OCI-LY7 (cell line): ENCODE measurements at regions not wholly inside any gene's neighbourhood (a gene's known extent, or its start where the extent isn't known, plus 50 kb on each side); places are given as distances from the start of the nearest gene placed in this dataset.
"Not testable (repeated sequence)": the region's sequence is repeated elsewhere in the genome, so short reads cannot be mapped to it uniquely, and the experiment has no call there.

ENCODE experiments used
- BruUV-seq: library from RNA; stranded (reverse); fragments of 400-500 nt; replicated peaks from 2 replicates; lab custom pipeline; 2021; lab: Mats Ljungman, UMichigan
- CTCF ChIA-PET: fragments of 300-600 bp; sonication (Branson Sonifier 250); formaldehyde crosslinking; loops from one replicate; lab custom pipeline; 2022; ENCODE audit warnings: antibody characterized with exemption; ENCODE audit not compliant: unreplicated experiment; lab: Charles Lee
- POLR2A ChIA-PET: fragments of 300-600 bp; sonication (Branson Sonifier 250); formaldehyde crosslinking; loops from one replicate; lab custom pipeline; 2022; ENCODE audit warnings: antibody characterized with exemption; lab: Charles Lee
- DNase-seq: peaks from one replicate; pipeline ENCODE4 v3.0.0-alpha.2; 2015; ENCODE audit warnings: low spot score
- H2AFZ ChIP-seq: fragments of 200-600 bp; sonication (generic), shearing (Covaris generic); 2 replicates; pipeline ENCODE4 v1.6.1; 2014; ENCODE audit warnings: mild to moderate bottlenecking, antibody characterized with exemption, low read length, moderate library complexity
- H3K27ac ChIP-seq: fragments of 200-600 bp; sonication (generic); 2 replicates; pipeline ENCODE4 v1.5.1; 2014; ENCODE audit warnings: mixed run types, low read depth, mild to moderate bottlenecking, moderate library complexity, low read length, inconsistent platforms; ENCODE audit not compliant: poor library complexity, severe bottlenecking
- H3K36me3 ChIP-seq: fragments of 200-600 bp; sonication (generic); 2 replicates; pipeline ENCODE4 v1.6.1; 2014; ENCODE audit warnings: mild to moderate bottlenecking, antibody characterized with exemption, low read length, moderate library complexity, mixed read lengths; ENCODE audit not compliant: insufficient read depth
- H3K4me1 ChIP-seq: fragments of 200-600 bp; sonication (generic); 2 replicates; pipeline ENCODE4 v1.5.1; 2014; ENCODE audit warnings: mild to moderate bottlenecking, low read length; ENCODE audit not compliant: insufficient read depth, poor library complexity, severe bottlenecking
- H3K4me2 ChIP-seq: fragments of 200-600 bp; sonication (generic); 2 replicates; pipeline ENCODE4 v1.6.1; 2014; ENCODE audit warnings: mild to moderate bottlenecking, low read length
- H3K4me3 ChIP-seq: fragments of 200-600 bp; sonication (generic); 2 replicates; pipeline ENCODE4 v1.5.1; 2014; ENCODE audit warnings: mild to moderate bottlenecking, low read depth, low read length; ENCODE audit not compliant: poor library complexity, severe bottlenecking
- H3K79me2 ChIP-seq: fragments of 200-600 bp; sonication (generic); 2 replicates; pipeline ENCODE4 v1.6.1; 2016; ENCODE audit warnings: low read depth, mild to moderate bottlenecking, low read length, moderate library complexity, mixed read lengths; ENCODE audit not compliant: insufficient read depth
- H3K9me2 ChIP-seq: fragments of 200-600 bp; sonication (generic); 2 replicates; pipeline ENCODE4 v1.6.1; 2016; ENCODE audit warnings: mild to moderate bottlenecking, low read length, mixed read lengths; ENCODE audit not compliant: insufficient read depth
- H3K9me3 ChIP-seq: fragments of 200-600 bp; sonication (generic); 2 replicates; pipeline ENCODE4 v1.6.1; 2014; ENCODE audit warnings: mild to moderate bottlenecking, mixed run types, low read length, mixed read lengths
- H4K20me1 ChIP-seq: fragments of 200-600 bp; sonication (generic); 2 replicates; pipeline ENCODE4 v1.6.1; 2014; ENCODE audit warnings: mild to moderate bottlenecking, antibody characterized with exemption, low read length, moderate library complexity, mixed read lengths; ENCODE audit not compliant: insufficient read depth
- intact Hi-C: fragments of 100-400 bp; cut with micrococcal nuclease; formaldehyde crosslinking; loops from one replicate; pipeline ENCODE4 v1.10.0; 2022; ENCODE audit not compliant: unreplicated experiment

DNA sequence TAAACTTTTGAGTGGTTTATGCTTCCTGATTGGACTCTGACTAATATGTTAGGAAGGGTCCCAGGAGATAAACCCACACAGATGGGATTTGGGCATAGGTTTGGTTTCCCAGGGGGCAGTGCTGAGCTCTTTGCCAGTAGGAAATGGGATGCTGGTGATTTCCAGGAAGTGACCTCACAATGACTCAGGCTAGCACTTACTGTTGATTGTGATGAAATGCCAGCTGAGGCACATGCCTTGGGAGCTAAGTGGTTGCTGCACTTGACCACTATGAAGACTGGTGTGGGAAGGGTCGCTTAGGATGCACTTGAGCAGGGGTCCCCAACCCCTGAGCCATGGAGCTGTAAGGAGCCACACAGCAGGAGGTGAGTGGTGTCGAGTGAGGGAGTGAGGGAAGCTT is 55.5 kb upstream of the METTL14 start:
- CTCF ChIA-PET, POLR2A ChIA-PET, H3K27ac ChIP-seq, H3K9me2 ChIP-seq, H4K20me1 ChIP-seq, H3K4me1 ChIP-seq, H3K4me3 ChIP-seq, DNase-seq, H3K4me2 ChIP-seq, H3K9me3 ChIP-seq, BruUV-seq, intact Hi-C loops, H3K79me2 ChIP-seq, H2AFZ ChIP-seq, H3K36me3 ChIP-seq: not testable (repeated sequence)

DNA sequence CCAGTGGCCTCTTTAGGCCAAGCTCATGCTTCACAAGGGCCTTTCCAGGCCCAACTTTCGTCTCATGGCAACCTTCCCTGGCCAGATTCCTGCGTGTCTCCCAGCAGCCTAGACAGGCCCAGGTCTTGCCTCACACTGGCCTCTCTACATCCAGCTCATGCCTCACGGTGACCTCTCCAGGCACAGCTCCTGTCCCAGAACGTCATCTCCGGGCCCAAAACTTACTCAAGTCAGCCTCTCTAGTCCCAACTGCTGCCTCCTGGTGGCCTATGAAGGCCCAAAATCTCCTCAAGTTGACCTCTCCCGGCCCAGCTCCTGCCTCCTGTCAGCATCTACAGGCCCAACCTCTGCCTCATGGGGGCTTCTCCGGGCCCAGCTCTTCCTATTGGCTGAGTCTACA is 54.3 kb upstream of the METTL14 start:
- POLR2A ChIA-PET, H3K27ac ChIP-seq, CTCF ChIA-PET, H3K36me3 ChIP-seq, DNase-seq, H3K9me2 ChIP-seq, H3K4me3 ChIP-seq, H3K79me2 ChIP-seq, H3K4me2 ChIP-seq, H4K20me1 ChIP-seq, H2AFZ ChIP-seq, intact Hi-C loops, H3K9me3 ChIP-seq, H3K4me1 ChIP-seq, BruUV-seq: not testable (repeated sequence)

DNA sequence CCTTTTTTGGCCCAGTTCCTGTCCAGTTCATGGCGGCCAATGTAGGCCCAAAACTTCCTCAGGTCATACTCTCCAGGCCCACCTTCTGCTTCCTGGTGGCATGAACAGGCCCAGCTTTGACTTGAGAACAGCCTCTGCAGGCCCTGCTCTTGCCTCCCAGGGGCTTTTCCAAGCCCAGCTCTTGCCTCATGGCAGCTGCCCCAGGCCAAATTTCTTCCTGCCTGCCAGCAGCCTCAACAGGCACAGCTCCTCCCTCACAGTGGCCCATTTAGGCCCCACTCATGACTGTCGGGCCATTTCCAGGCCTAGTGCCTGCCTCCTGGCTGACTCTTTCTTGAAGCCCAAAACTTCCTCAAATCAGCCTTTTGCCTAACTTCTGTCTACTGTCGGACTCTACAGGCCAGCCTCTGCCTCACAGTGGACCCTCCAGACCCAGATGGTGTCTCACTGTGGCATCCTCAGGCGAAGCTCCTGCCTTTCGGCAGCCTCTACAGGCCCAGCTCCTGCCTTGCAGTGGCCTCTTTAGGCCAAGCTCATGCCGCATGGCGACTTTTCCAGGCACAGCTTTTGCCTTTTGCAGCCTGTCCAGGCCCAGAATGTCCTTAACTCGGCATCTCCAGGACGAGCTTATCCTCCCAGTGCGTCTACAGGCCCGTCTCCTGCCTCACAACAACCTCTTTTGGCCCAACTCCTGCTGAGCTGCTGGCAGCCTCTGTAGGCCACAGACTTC is 53.7 kb upstream of the METTL14 start:
- H3K4me3 ChIP-seq, H3K4me2 ChIP-seq, POLR2A ChIA-PET: not testable (repeated sequence)

DNA sequence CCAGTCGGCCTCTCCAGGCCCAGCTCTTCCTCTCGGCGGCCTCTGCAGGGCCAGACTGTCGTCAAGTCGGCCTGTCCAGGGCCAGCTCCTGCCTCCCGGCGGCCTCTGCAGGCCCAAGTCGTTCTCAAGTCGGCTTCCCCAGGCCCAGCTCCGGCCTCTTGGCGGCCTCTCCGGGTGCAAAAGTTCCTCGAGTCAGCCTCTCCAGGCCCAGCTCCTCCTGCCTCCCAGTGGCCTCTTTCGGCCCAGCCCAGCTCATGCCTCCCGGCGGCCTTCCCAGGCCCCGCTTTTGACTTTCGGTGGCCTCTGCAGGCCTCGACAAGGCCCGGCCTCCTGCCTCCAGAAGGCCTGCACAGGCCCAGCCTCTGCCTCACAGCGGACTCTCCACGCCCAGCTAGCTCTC is 51.7 kb upstream of the METTL14 start:
- CTCF ChIA-PET, DNase-seq, BruUV-seq: not testable (repeated sequence)

More for the DNA sequence above, 53.7 kb upstream of the METTL14 start:
- H2AFZ ChIP-seq, H3K9me2 ChIP-seq, BruUV-seq, intact Hi-C loops, H3K4me1 ChIP-seq, H3K79me2 ChIP-seq, H3K36me3 ChIP-seq, DNase-seq, H3K27ac ChIP-seq, H4K20me1 ChIP-seq, H3K9me3 ChIP-seq, CTCF ChIA-PET: not testable (repeated sequence)

DNA sequence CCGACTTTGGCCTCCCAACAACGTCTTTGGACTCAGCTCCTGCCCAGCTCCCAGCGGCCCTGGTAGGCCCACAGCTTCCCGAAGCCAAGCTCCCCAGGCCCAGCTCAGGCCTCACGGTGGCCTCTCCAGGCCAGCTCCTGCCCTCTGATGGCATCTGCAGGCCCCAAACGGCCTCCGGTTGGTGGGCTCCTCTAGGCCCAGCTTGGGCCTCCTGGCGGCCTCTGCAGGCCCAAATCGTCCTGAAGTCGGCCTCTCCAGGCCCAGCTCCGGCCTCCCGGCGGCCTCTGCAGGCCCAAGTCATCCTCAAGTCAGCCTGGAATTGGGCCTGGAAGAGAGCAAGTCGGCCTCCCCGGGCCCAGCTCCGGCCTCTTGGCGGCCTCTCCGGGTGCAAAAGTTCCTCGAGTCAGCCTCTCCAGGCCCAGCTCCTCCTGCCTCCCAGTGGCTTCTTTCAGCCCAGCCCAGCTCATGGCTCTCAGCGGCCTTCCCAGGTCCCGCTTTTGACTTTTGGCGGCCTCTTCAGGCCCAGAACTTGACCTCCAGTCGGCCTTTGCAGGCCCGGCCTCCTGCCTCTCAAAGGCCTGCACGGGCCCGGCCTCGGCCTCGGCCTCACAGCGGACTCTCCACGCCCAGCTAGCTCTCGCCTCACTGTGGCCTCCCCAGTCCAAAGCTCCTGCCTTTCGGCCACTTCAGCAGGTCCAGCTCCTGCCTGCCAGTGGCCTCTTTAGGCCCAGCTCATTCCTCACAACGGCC is 50.9 kb upstream of the METTL14 start:
- intact Hi-C loops, H3K4me1 ChIP-seq, H3K9me2 ChIP-seq, H3K4me2 ChIP-seq, BruUV-seq, H3K9me3 ChIP-seq, H3K36me3 ChIP-seq, H2AFZ ChIP-seq, H3K79me2 ChIP-seq, DNase-seq, H3K4me3 ChIP-seq, POLR2A ChIA-PET, H4K20me1 ChIP-seq, CTCF ChIA-PET, H3K27ac ChIP-seq: not testable (repeated sequence)

More for the DNA sequence above, 51.7 kb upstream of the METTL14 start:
- POLR2A ChIA-PET, H3K4me2 ChIP-seq, H3K4me3 ChIP-seq, H3K9me2 ChIP-seq, intact Hi-C loops, H4K20me1 ChIP-seq, H3K36me3 ChIP-seq, H3K9me3 ChIP-seq, H3K79me2 ChIP-seq, H2AFZ ChIP-seq, H3K27ac ChIP-seq, H3K4me1 ChIP-seq: not testable (repeated sequence)
